HepG2 (cell line): ENCODE measurements at regions not wholly inside any gene's neighbourhood (a gene's known extent, or its start where the extent isn't known, plus 50 kb on each side); places are given as distances from the start of the nearest gene placed in this dataset.

Source experiments
- ATAC-seq: fragments of 200-7000 bp; cut with Tn5 transposase; 3 replicates; pipeline ENCODE4 v1.9.1; 2020; ENCODE audit warnings: mild to moderate bottlenecking, moderate library complexity
- BruUV-seq: library from RNA; stranded (reverse); fragments of 400-500 nt; replicated peaks from 2 replicates; lab custom pipeline; 2021; lab: Mats Ljungman, UMichigan
- CTCF ChIA-PET: fragments of 300-600 bp; formaldehyde crosslinking; extraction: SDS; loops from one replicate; lab custom pipeline; 2021; ENCODE audit warnings: low total read pairs, inconsistent platforms, low intra/inter-chr PET ratio; lab: Yijun Ruan, JAX
- POLR2A ChIA-PET: fragments of 350-600 bp; sonication (Branson Sonifier 250); formaldehyde crosslinking; loops from one replicate; lab custom pipeline; 2020; ENCODE audit warnings: antibody characterized with exemption, inconsistent platforms; lab: Yijun Ruan, JAX
- DNase-seq: peaks from one replicate; pipeline ENCODE4 v3.0.0-alpha.2; 2015; ENCODE audit warnings: low spot score
- FAIRE-seq: peaks from 3 replicates; lab custom pipeline; 2011; peaks lifted over from hg19 to GRCh38; lab: Jason Lieb, UNC
- H2AFZ ChIP-seq: one replicate; pipeline ENCODE4 v1.6.1; 2011; ENCODE audit warnings: low read length, inconsistent platforms
- H3K27ac ChIP-seq: fragments of 300-600 bp; 3 replicates; pipeline ENCODE4 v1.8.0; 2011; ENCODE audit warnings: mixed run types, mild to moderate bottlenecking, mixed read lengths, low read length, inconsistent platforms; ENCODE audit not compliant: insufficient read depth; ENCODE audit errors: extremely low read length
- H3K27me3 ChIP-seq, 2 experiments: fragments of 200-600 bp in 1 of 2; 2 replicates in 1 of 2; 3 replicates in 1 of 2; pipeline versions ENCODE4 v1.6.0 to v1.8.0; 2011; ENCODE audit warnings: low read length in 2 of 2, mild to moderate bottlenecking in 2 of 2, moderate library complexity in 2 of 2, inconsistent platforms in 1 of 2; ENCODE audit not compliant: insufficient read depth in 2 of 2, control insufficient read depth in 1 of 2
- H3K36me3 ChIP-seq, 2 experiments: fragments of 200-600 bp in 1 of 2; replicated peaks in 1 of 2; 2 replicates in 1 of 2; 3 replicates in 1 of 2; pipeline versions ENCODE4 v1.5.1 to v1.8.0; 2011; ENCODE audit warnings: low read length in 2 of 2, inconsistent platforms in 1 of 2; ENCODE audit not compliant: insufficient read depth in 2 of 2, control insufficient read depth in 1 of 2
- H3K4me1 ChIP-seq: 2 replicates; pipeline ENCODE4 v1.5.1; 2012; ENCODE audit warnings: low read length, inconsistent platforms; ENCODE audit not compliant: insufficient read depth
- H3K4me2 ChIP-seq: 2 replicates; pipeline ENCODE4 v1.6.0; 2011; ENCODE audit warnings: low read depth, low read length, inconsistent platforms
- H3K4me3 ChIP-seq, 3 experiments: fragments of 200-600 bp in 1 of 3; sonication (generic), shearing (Covaris generic) in 1 of 3; replicated peaks in 1 of 3; 2 replicates each; pipeline ENCODE4 v1.5.1; 2011 to 2016; ENCODE audit warnings: low read length in 3 of 3, inconsistent platforms in 2 of 3, low read depth in 2 of 3, mild to moderate bottlenecking in 2 of 3, control low read depth in 1 of 3, mixed read lengths in 1 of 3; ENCODE audit not compliant: insufficient read depth in 1 of 3
- H3K79me2 ChIP-seq: one replicate; pipeline ENCODE4 v1.6.1; 2011; ENCODE audit warnings: low read length, inconsistent platforms; ENCODE audit not compliant: insufficient read depth
- H3K9ac ChIP-seq: 2 replicates; pipeline ENCODE4 v1.6.0; 2011; ENCODE audit warnings: mild to moderate bottlenecking, low read depth, low read length, inconsistent platforms; ENCODE audit not compliant: insufficient read depth
- H3K9me3 ChIP-seq: 2 replicates; pipeline ENCODE4 v1.5.1; 2012; ENCODE audit warnings: mild to moderate bottlenecking, low read length
- H4K20me1 ChIP-seq: 2 replicates; pipeline ENCODE4 v1.6.0; 2011; ENCODE audit warnings: inconsistent platforms, mild to moderate bottlenecking, low read length, moderate library complexity; ENCODE audit not compliant: insufficient read depth
- CREB1 ChIP-seq, 2 experiments: fragments of 450-650 bp in 1 of 2; IDR thresholded peaks; 2 replicates each; pipeline ENCODE4 v1.6.1; 2016 to 2017; ENCODE audit warnings: control low read depth in 1 of 2, mild to moderate bottlenecking in 1 of 2, missing compliant biosample characterization in 1 of 2, missing genetic modification characterization in 1 of 2
- PCBP2 ChIP-seq: fragments of 200-400 bp; formaldehyde crosslinking; optimal IDR thresholded peaks from 2 replicates; pipeline ENCODE3; 2018; ENCODE audit warnings: low read length, low read depth; ENCODE audit not compliant: poor library complexity, severe bottlenecking
- SUZ12 ChIP-seq: fragments of 150-350 bp; IDR thresholded peaks from 2 replicates; pipeline ENCODE4 v1.6.1; 2014; ENCODE audit warnings: low read depth, low read length
- TBX2 ChIP-seq: sonication (generic); formaldehyde crosslinking; IDR thresholded peaks from 2 replicates; pipeline ENCODE4 v1.5.0; 2020; ENCODE audit warnings: missing genetic modification reagents, mild to moderate bottlenecking, borderline replicate concordance
- ZBTB21 ChIP-seq: sonication (generic); formaldehyde crosslinking; IDR thresholded peaks from 2 replicates; pipeline ENCODE4 v1.4.0; 2020; ENCODE audit warnings: missing genetic modification reagents
- ZEB1 ChIP-seq: IDR thresholded peaks from 2 replicates; pipeline ENCODE4 v1.6.1; 2012; ENCODE audit warnings: mild to moderate bottlenecking, low read depth, inconsistent platforms; ENCODE audit not compliant: insufficient replicate concordance
- WGBS: methylation state at CpG from one replicate; pipeline ENCODE4 v1.1.6; 2017; ENCODE audit warnings: low lambda C conversion rate; 5-methylcytosine and 5-hydroxymethylcytosine counted together
- in situ Hi-C: cut with HindIII; loops from 2 replicates; pipeline ENCODE4 v1.10.0; 2017; ENCODE audit warnings: low pct_unique_long_range_greater_than_20kb; ENCODE audit not compliant: extremely low pct_ligation_motif_present
- intact Hi-C: fragments of 100-400 bp; cut with micrococcal nuclease; formaldehyde crosslinking; loops from one replicate; pipeline ENCODE4 v1.10.0; 2022; ENCODE audit not compliant: unreplicated experiment

DNA sequence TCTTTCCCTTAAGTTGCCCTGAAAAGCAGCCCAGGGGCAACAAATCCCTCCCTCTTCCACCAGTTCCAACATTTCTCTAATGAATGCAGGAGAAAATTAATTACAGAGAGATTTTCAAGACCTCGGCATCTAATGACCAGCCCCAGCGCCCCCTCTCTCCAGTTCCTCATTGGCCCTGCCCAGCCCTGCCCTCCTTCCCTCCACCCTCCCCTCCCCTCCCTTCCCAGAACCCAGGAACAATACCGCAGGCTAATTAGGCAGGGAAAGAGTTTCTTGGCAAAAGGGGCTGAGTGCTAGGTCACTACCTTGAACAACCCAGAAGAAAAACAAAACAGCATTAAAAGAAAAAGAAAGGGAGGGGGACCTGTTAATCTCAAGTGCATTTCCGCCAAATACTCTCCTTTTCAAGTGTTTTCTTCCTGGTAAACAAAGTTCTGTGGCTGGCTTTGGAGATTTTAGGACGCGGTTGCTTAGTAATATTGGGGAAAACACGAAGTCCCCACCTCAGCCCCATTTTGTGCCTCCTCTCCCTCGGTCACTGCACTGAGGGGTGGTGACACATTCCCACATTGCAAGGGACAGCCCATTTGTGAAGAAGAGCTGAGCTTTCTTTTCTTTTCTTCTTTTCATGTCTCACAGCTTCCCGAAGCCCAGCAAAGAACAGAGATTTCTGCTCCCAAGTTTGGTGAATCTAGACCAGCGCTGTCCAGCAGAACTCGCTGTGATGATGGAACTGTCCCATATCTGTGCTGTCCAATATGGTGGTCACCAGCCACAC is 215.4 kb downstream of the SOX9 start:
- ATAC-seq (no peak), FAIRE-seq (no peak)
- H3K4me3 ChIP-seq, result no peak overlapping the region
- TF ChIP-seq PCBP2 (peak; percentile 80), SUZ12 (no peak)
- TF ChIP-seq, all 625 proteins: peak for 1
- intact Hi-C loops (loop anchor here (10.0 kb wide), 1 partner anchor 181 kb away; no protein-coding TSS in a partner anchor), in situ Hi-C loops (loop anchor here (5.0 kb wide), 1 partner anchor 66 kb away; no protein-coding TSS in a partner anchor)
- Histone ChIP-seq H3K27me3 (no peaks in the 10 kb centered on the region), H3K79me2 (no peaks in the 10 kb centered on the region), H4K20me1 (no peaks in the 10 kb centered on the region), H3K9me3 (no peaks in the 10 kb centered on the region), H3K9ac (no peak overlapping the region), H3K36me3 (no peaks in the 10 kb centered on the region), H3K4me2 (no peak overlapping the region), H2AFZ (no peak overlapping the region), H3K27ac (no peak overlapping the region), H3K4me1 (peaks cover 44% of the 10 kb centered on the region)
- ChIA-PET CTCF (no interaction called here), POLR2A (no interaction called here)
- no TSS peak for BruUV-seq
- DNase-seq, result no peak
- 97% methylated on average over 11 of the region's 11 CpGs for WGBS

DNA sequence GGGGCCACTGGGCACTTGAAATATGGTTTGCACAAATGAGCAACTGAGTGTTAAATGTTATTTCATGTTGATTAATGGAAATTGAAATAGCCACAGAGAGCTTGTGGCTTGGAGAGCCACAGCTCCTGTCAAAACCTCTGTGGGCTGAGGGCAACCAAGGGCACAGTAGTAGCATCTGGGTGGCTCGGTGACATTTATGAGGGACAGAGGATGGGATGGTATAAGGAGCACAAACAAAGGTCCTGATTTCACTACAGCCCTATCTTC is 215.9 kb downstream of the SOX9 start:
- Histone ChIP-seq H3K4me3 (no peak overlapping the region), H3K4me2 (no peak overlapping the region), H3K4me1 (peaks cover 49% of the 10 kb centered on the region), H3K79me2 (no peaks in the 10 kb centered on the region), H3K27ac (no peak overlapping the region), H3K9me3 (no peaks in the 10 kb centered on the region), H3K36me3 (no peaks in the 10 kb centered on the region), H2AFZ (no peak overlapping the region), H3K27me3 (no peaks in the 10 kb centered on the region), H4K20me1 (no peaks in the 10 kb centered on the region)
- intact Hi-C loops (loop anchor here (10.0 kb wide), 1 partner anchor 182 kb away; no protein-coding TSS in a partner anchor), in situ Hi-C loops (loop anchor here (5.0 kb wide), 1 partner anchor 66 kb away; no protein-coding TSS in a partner anchor)
- WGBS, result 95% methylated on average over 1 of the region's 1 CpG
- ATAC-seq, result no peak
- POLR2A ChIA-PET, result no interaction called here
- FAIRE-seq, result no peak
- BruUV-seq, result no TSS peak
- DNase-seq, result no peak
- TF ChIP-seq TBX2 (CRISPR knock-in tag) (no peak), ZBTB21 (no peak), CREB1 (IDR thresholded peaks at IDR 0.05) (no peak), CREB1 (CRISPR knock-in tag; IDR thresholded peaks at IDR 0.05) (no peak), ZEB1 (no peak)
- TF ChIP-seq, all 625 proteins: peak for 0
- no peak overlapping the region for H3K9ac ChIP-seq
- CTCF ChIA-PET, result no interaction called here
